ENCODE measurements at regions not wholly inside any gene's neighbourhood (a gene's known extent, or its start where the extent isn't known, plus 50 kb on each side); places are given as distances from the start of the nearest gene placed in this dataset.
"Not testable (repeated sequence)": the region's sequence is repeated elsewhere in the genome, so short reads cannot be mapped to it uniquely, and the experiment has no call there.

GRCh38 chr15:38996111-38996631 is 431.6 kb upstream of the RASGRP1 start:
- Histone ChIP-seq H3K27ac (ENCODE audit: insufficient read depth, low read length, poor library complexity, severe bottlenecking) (no peak overlapping the region), H3K36me3 (ENCODE audit: control insufficient read depth, insufficient read depth, low read length) (no peaks in the 10 kb centered on the region), H3K4me1 (ENCODE audit: control insufficient read depth, insufficient read depth, low read length, poor library complexity, severe bottlenecking) (no peaks in the 10 kb centered on the region), H3K27me3 (replicated peaks; ENCODE audit: control insufficient read depth, insufficient read depth, low read length, poor library complexity, severe bottlenecking) (no peaks in the 10 kb centered on the region), H3K9me3 (ENCODE audit: control insufficient read depth, low read length) (no peaks in the 10 kb centered on the region), H3K4me3 (ENCODE audit: insufficient read depth, low read depth, low read length, poor library complexity, severe bottlenecking) (no peak overlapping the region)
- DNase-seq = no peak

DNA sequence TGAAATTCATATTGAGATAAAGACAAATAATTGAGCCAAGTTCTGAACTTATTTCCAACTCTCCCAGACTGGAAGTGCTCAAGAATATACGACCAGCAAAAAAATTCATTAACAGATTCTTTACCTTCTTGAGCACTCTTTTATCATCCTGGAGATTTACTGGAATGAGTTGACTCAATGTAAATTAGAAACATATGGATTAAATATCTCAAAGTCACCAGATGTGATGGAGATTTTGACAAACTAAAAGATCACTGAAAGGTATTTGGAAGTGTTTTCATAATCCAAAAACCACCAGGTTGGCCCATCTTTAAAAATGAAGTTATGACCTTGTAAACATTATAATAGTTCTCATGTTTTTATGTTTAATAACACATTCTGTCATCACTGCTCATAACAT is 433.2 kb upstream of the RASGRP1 start:
- Histone ChIP-seq H3K27me3 (replicated peaks; ENCODE audit: control insufficient read depth, insufficient read depth, low read length, poor library complexity, severe bottlenecking) (no peaks in the 10 kb centered on the region), H3K4me3 (ENCODE audit: insufficient read depth, low read depth, low read length, poor library complexity, severe bottlenecking) (no peak overlapping the region), H3K36me3 (ENCODE audit: control insufficient read depth, insufficient read depth, low read length) (no peaks in the 10 kb centered on the region), H3K27ac (ENCODE audit: insufficient read depth, low read length, poor library complexity, severe bottlenecking) (no peak overlapping the region), H3K9me3 (ENCODE audit: control insufficient read depth, low read length) (no peaks in the 10 kb centered on the region), H3K4me1 (ENCODE audit: control insufficient read depth, insufficient read depth, low read length, poor library complexity, severe bottlenecking) (no peaks in the 10 kb centered on the region)
- no peak for DNase-seq

- no peak overlapping the region for H3K27ac ChIP-seq (ENCODE audit: insufficient read depth, low read length, poor library complexity, severe bottlenecking)
- H3K9me3 ChIP-seq (ENCODE audit: control insufficient read depth, low read length) = no peaks in the 10 kb centered on the region
- H3K27me3 ChIP-seq (replicated peaks; ENCODE audit: control insufficient read depth, insufficient read depth, low read length, poor library complexity, severe bottlenecking) = no peaks in the 10 kb centered on the region
- no peaks in the 10 kb centered on the region for H3K36me3 ChIP-seq (ENCODE audit: control insufficient read depth, insufficient read depth, low read length)
- H3K4me3 ChIP-seq (ENCODE audit: insufficient read depth, low read depth, low read length, poor library complexity, severe bottlenecking) = no peak overlapping the region
- DNase-seq = no peak
- no peaks in the 10 kb centered on the region for H3K4me1 ChIP-seq (ENCODE audit: control insufficient read depth, insufficient read depth, low read length, poor library complexity, severe bottlenecking)
Measured at GRCh38 chr15:39000008-39000734, 435.6 kb upstream of the RASGRP1 start.

DNA sequence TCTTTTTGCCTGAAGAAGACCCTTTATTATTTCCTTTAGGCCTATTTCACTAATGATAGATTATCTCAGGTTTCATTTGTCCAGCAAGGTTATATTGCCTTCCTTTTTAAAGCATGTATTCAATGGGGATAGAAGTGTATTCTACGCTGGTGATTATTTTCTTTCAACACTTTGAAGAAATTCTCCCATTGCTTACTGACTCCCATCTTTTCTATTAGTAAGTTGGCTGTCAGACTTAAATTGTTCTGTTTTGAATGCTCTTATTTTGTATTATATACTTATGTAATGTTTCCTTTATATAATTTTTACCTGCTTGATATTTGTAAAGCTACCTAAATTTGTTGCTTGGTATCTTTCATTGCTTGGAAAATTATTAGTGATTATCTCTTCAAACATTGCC is 445.1 kb upstream of the RASGRP1 start:
- Histone ChIP-seq H3K27me3 (replicated peaks; ENCODE audit: control insufficient read depth, insufficient read depth, low read length, poor library complexity, severe bottlenecking) (no peaks in the 10 kb centered on the region), H3K36me3 (ENCODE audit: control insufficient read depth, insufficient read depth, low read length) (no peaks in the 10 kb centered on the region), H3K9me3 (ENCODE audit: control insufficient read depth, low read length) (no peaks in the 10 kb centered on the region), H3K27ac (ENCODE audit: insufficient read depth, low read length, poor library complexity, severe bottlenecking) (no peak overlapping the region), H3K4me1 (ENCODE audit: control insufficient read depth, insufficient read depth, low read length, poor library complexity, severe bottlenecking) (no peaks in the 10 kb centered on the region), H3K4me3 (ENCODE audit: insufficient read depth, low read depth, low read length, poor library complexity, severe bottlenecking) (no peak overlapping the region)
- no peak for DNase-seq

- H3K4me1 ChIP-seq (ENCODE audit: control insufficient read depth, insufficient read depth, low read length, poor library complexity, severe bottlenecking); H3K9me3 ChIP-seq (ENCODE audit: control insufficient read depth, low read length); H3K27me3 ChIP-seq (replicated peaks; ENCODE audit: control insufficient read depth, insufficient read depth, low read length, poor library complexity, severe bottlenecking); DNase-seq; H3K4me3 ChIP-seq (ENCODE audit: insufficient read depth, low read depth, low read length, poor library complexity, severe bottlenecking); H3K27ac ChIP-seq (ENCODE audit: insufficient read depth, low read length, poor library complexity, severe bottlenecking); H3K36me3 ChIP-seq (ENCODE audit: control insufficient read depth, insufficient read depth, low read length): not testable (repeated sequence)
Measured at GRCh38 chr15:39011066-39011465, 446.5 kb upstream of the RASGRP1 start.

GRCh38 chr15:39013262-39013661 is 448.6 kb upstream of the RASGRP1 start:
- Histone ChIP-seq H3K36me3 (ENCODE audit: control insufficient read depth, insufficient read depth, low read length) (no peaks in the 10 kb centered on the region), H3K27ac (ENCODE audit: insufficient read depth, low read length, poor library complexity, severe bottlenecking) (no peak overlapping the region), H3K9me3 (ENCODE audit: control insufficient read depth, low read length) (no peaks in the 10 kb centered on the region), H3K4me1 (ENCODE audit: control insufficient read depth, insufficient read depth, low read length, poor library complexity, severe bottlenecking) (no peaks in the 10 kb centered on the region), H3K27me3 (replicated peaks; ENCODE audit: control insufficient read depth, insufficient read depth, low read length, poor library complexity, severe bottlenecking) (no peaks in the 10 kb centered on the region), H3K4me3 (ENCODE audit: insufficient read depth, low read depth, low read length, poor library complexity, severe bottlenecking) (no peak overlapping the region)
- DNase-seq = no peak

DNA sequence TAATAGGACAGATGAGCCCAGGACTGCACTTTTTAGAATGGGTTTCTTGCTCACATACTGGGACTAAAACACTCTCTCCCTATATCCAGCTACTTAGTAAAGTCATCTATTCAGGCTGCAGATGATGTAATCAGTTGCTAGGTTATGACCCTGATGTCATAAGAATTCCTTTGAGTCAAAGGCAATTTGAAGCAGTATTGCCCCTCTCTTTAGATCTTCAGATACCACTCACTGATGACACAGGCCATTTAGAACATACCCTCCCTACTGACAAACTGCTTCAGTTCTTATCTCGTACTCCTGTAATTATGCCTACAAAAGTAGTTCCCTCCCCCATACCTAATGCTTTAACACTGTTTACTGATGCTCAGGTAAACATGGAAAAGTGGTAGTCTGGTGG is 450.1 kb upstream of the RASGRP1 start:
- Histone ChIP-seq H3K27me3 (replicated peaks; ENCODE audit: control insufficient read depth, insufficient read depth, low read length, poor library complexity, severe bottlenecking) (no peaks in the 10 kb centered on the region), H3K4me3 (ENCODE audit: insufficient read depth, low read depth, low read length, poor library complexity, severe bottlenecking) (no peak overlapping the region), H3K27ac (ENCODE audit: insufficient read depth, low read length, poor library complexity, severe bottlenecking) (no peak overlapping the region), H3K36me3 (ENCODE audit: control insufficient read depth, insufficient read depth, low read length) (no peaks in the 10 kb centered on the region), H3K9me3 (ENCODE audit: control insufficient read depth, low read length) (no peaks in the 10 kb centered on the region), H3K4me1 (ENCODE audit: control insufficient read depth, insufficient read depth, low read length, poor library complexity, severe bottlenecking) (no peaks in the 10 kb centered on the region)
- no peak for DNase-seq

- H3K4me1 ChIP-seq (ENCODE audit: control insufficient read depth, insufficient read depth, low read length, poor library complexity, severe bottlenecking) = no peaks in the 10 kb centered on the region
- H3K27me3 ChIP-seq (replicated peaks; ENCODE audit: control insufficient read depth, insufficient read depth, low read length, poor library complexity, severe bottlenecking) = no peaks in the 10 kb centered on the region
- no peaks in the 10 kb centered on the region for H3K36me3 ChIP-seq (ENCODE audit: control insufficient read depth, insufficient read depth, low read length)
- DNase-seq = no peak
- no peaks in the 10 kb centered on the region for H3K9me3 ChIP-seq (ENCODE audit: control insufficient read depth, low read length)
- H3K4me3 ChIP-seq (ENCODE audit: insufficient read depth, low read depth, low read length, poor library complexity, severe bottlenecking) = no peak overlapping the region
- no peak overlapping the region for H3K27ac ChIP-seq (ENCODE audit: insufficient read depth, low read length, poor library complexity, severe bottlenecking)
Measured at GRCh38 chr15:39016706-39017105, 452.1 kb upstream of the RASGRP1 start.

- Histone ChIP-seq H3K27me3 (replicated peaks; ENCODE audit: control insufficient read depth, insufficient read depth, low read length, poor library complexity, severe bottlenecking) (no peaks in the 10 kb centered on the region), H3K27ac (ENCODE audit: insufficient read depth, low read length, poor library complexity, severe bottlenecking) (no peak overlapping the region), H3K9me3 (ENCODE audit: control insufficient read depth, low read length) (no peaks in the 10 kb centered on the region), H3K4me1 (ENCODE audit: control insufficient read depth, insufficient read depth, low read length, poor library complexity, severe bottlenecking) (no peaks in the 10 kb centered on the region), H3K4me3 (ENCODE audit: insufficient read depth, low read depth, low read length, poor library complexity, severe bottlenecking) (no peak overlapping the region), H3K36me3 (ENCODE audit: control insufficient read depth, insufficient read depth, low read length) (no peaks in the 10 kb centered on the region)
- no peak for DNase-seq
Measured at GRCh38 chr15:39018966-39019365, 454.4 kb upstream of the RASGRP1 start.

DNA sequence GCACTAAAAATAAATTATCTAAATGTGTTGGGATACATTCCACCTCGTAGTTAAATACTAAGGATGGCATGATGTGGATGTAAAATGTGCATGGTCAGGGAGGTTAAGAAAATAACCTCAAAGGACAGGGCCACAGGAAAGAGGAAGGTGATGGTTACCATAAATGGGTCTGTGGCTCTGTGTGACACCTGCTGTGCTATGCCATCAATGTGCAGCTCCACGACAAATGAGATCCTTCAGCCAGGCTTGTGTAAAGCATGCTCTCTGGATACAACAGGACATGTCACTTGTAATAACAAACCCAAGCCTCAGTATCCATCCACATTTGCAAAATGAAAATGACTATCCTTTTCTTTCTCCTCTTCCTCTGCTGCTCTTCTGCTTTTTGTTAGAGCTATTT is 456.7 kb upstream of the RASGRP1 start:
- H3K9me3 ChIP-seq (ENCODE audit: control insufficient read depth, low read length) = no peaks in the 10 kb centered on the region

More for the DNA sequence above, 456.7 kb upstream of the RASGRP1 start:
- no peaks in the 10 kb centered on the region for H3K27me3 ChIP-seq (replicated peaks; ENCODE audit: control insufficient read depth, insufficient read depth, low read length, poor library complexity, severe bottlenecking)
- no peaks in the 10 kb centered on the region for H3K4me1 ChIP-seq (ENCODE audit: control insufficient read depth, insufficient read depth, low read length, poor library complexity, severe bottlenecking)
- H3K36me3 ChIP-seq (ENCODE audit: control insufficient read depth, insufficient read depth, low read length) = no peaks in the 10 kb centered on the region
- no peak for DNase-seq
- H3K27ac ChIP-seq (ENCODE audit: insufficient read depth, low read length, poor library complexity, severe bottlenecking) = no peak overlapping the region
- no peak overlapping the region for H3K4me3 ChIP-seq (ENCODE audit: insufficient read depth, low read depth, low read length, poor library complexity, severe bottlenecking)
